SK-N-SH treated with all-trans-retinoic acid at 6 μM for 48 hours (cell line): ENCODE measurements at regions not wholly inside any gene's neighbourhood (a gene's known extent, or its start where the extent isn't known, plus 50 kb on each side); places are given as distances from the start of the nearest gene placed in this dataset.
A peak's percentile ranks its signal among the peaks of the same experiment; 100 is the strongest.

Experiments
- ATAC-seq: fragments of 200-7000 bp; cut with Tn5 transposase; 3 replicates; pipeline ENCODE4 v1.9.1; 2020; ENCODE audit warnings: mild to moderate bottlenecking, moderate library complexity
- ARNTL ChIP-seq: fragments of 450-650 bp; formaldehyde crosslinking; IDR thresholded peaks from 2 replicates; pipeline ENCODE4 v1.5.0; 2020; ENCODE audit warnings: low read depth, mild to moderate bottlenecking, moderate library complexity, borderline replicate concordance
- BACH2 ChIP-seq: fragments of 250-450 bp; sonication (Bioruptor Pico); IDR thresholded peaks from 2 replicates; pipeline ENCODE4 v1.9.0; 2021; ENCODE audit warnings: mild to moderate bottlenecking, borderline replicate concordance
- CSDC2 ChIP-seq: fragments of 250-450 bp; sonication (Bioruptor Pico); IDR thresholded peaks from 2 replicates; pipeline ENCODE4 v1.5.0; 2020; ENCODE audit warnings: mild to moderate bottlenecking, moderate library complexity
- ESRRG ChIP-seq: fragments of 250-450 bp; sonication (Bioruptor Pico); IDR thresholded peaks from 2 replicates; pipeline ENCODE4 v1.6.1; 2021; ENCODE audit warnings: mild to moderate bottlenecking
- GLIS3 ChIP-seq: fragments of 250-450 bp; sonication (Bioruptor Pico); IDR thresholded peaks from 2 replicates; pipeline ENCODE4 v1.5.0; 2020; ENCODE audit warnings: mild to moderate bottlenecking, moderate library complexity
- ISL1 ChIP-seq: fragments of 250-450 bp; sonication (Bioruptor Pico); IDR thresholded peaks from 2 replicates; pipeline ENCODE4 v2.1.2; 2022; ENCODE audit warnings: mild to moderate bottlenecking, moderate library complexity
- OSR1 ChIP-seq: fragments of 250-450 bp; sonication (Bioruptor Pico); IDR thresholded peaks from 2 replicates; pipeline ENCODE4 v1.8.0; 2022; ENCODE audit warnings: moderate library complexity, mild to moderate bottlenecking, inconsistent platforms
- PPARA ChIP-seq: fragments of 250-450 bp; sonication (Bioruptor Pico); IDR thresholded peaks from 2 replicates; pipeline ENCODE4 v1.5.0; 2020; ENCODE audit warnings: mild to moderate bottlenecking, borderline replicate concordance
- RARB ChIP-seq: fragments of 250-450 bp; sonication (Bioruptor Pico); IDR thresholded peaks from 2 replicates; pipeline ENCODE4 v1.8.0; 2021; ENCODE audit warnings: mild to moderate bottlenecking, moderate library complexity
- SNAI2 ChIP-seq: fragments of 250-450 bp; sonication (Bioruptor Pico); IDR thresholded peaks from 2 replicates; pipeline ENCODE4 v1.5.0; 2020; ENCODE audit warnings: mild to moderate bottlenecking, moderate library complexity
- TOX ChIP-seq: fragments of 250-450 bp; sonication (Bioruptor Pico); IDR thresholded peaks from 2 replicates; pipeline ENCODE4 v1.8.0; 2021; ENCODE audit warnings: mild to moderate bottlenecking, moderate library complexity, borderline replicate concordance
- ZC3H10 ChIP-seq: fragments of 250-450 bp; sonication (Bioruptor Pico); IDR thresholded peaks from 2 replicates; pipeline ENCODE4 v1.5.1; 2021; ENCODE audit warnings: mild to moderate bottlenecking, moderate library complexity
- ZFP3 ChIP-seq: fragments of 250-450 bp; sonication (Bioruptor Pico); IDR thresholded peaks from 2 replicates; pipeline ENCODE4 v1.5.0; 2020; ENCODE audit warnings: mild to moderate bottlenecking, moderate library complexity
- ZNF565 ChIP-seq: fragments of 450-650 bp; formaldehyde crosslinking; conservative IDR thresholded peaks from 2 replicates; pipeline ENCODE4 v1.5.0; 2020; ENCODE audit warnings: low read depth, mild to moderate bottlenecking, moderate library complexity
- ZNF70 ChIP-seq: fragments of 450-650 bp; formaldehyde crosslinking; IDR thresholded peaks from 2 replicates; pipeline ENCODE4 v1.5.0; 2020; ENCODE audit warnings: mild to moderate bottlenecking, moderate library complexity
- ZNF8 ChIP-seq: fragments of 450-650 bp; formaldehyde crosslinking; IDR thresholded peaks from 2 replicates; pipeline ENCODE4 v1.5.0; 2020; ENCODE audit warnings: mild to moderate bottlenecking, moderate library complexity
- TF ChIP-seq, protein P1 (sequence below): fragments of 250-450 bp; sonication (Bioruptor Pico); IDR thresholded peaks from 2 replicates; pipeline ENCODE4 v1.5.0; 2020; ENCODE audit warnings: mild to moderate bottlenecking, moderate library complexity
- TF ChIP-seq, protein P2 (sequence below): fragments of 250-450 bp; sonication (Bioruptor Pico); IDR thresholded peaks from 2 replicates; pipeline ENCODE4 v1.8.0; 2021; ENCODE audit warnings: low read depth, mild to moderate bottlenecking, moderate library complexity, borderline replicate concordance
- TF ChIP-seq, protein P3 (sequence below): fragments of 250-450 bp; sonication (Bioruptor Pico); IDR thresholded peaks from 2 replicates; pipeline ENCODE4 v1.8.0; 2020; ENCODE audit warnings: mild to moderate bottlenecking, moderate library complexity, borderline replicate concordance
- TF ChIP-seq, protein P4 (sequence below): fragments of 250-450 bp; sonication (Bioruptor Pico); IDR thresholded peaks from 2 replicates; pipeline ENCODE4 v1.5.1; 2020; ENCODE audit warnings: low read depth, mild to moderate bottlenecking, moderate library complexity

GRCh38 chr6:148164645-148165044, 178.0 kb upstream of the SASH1 start:
- TF ChIP-seq CSDC2 (CRISPR knock-in tag) = no peak
- TF ChIP-seq OSR1 (CRISPR knock-in tag) = no peak
- TF ChIP-seq, protein P1, sequence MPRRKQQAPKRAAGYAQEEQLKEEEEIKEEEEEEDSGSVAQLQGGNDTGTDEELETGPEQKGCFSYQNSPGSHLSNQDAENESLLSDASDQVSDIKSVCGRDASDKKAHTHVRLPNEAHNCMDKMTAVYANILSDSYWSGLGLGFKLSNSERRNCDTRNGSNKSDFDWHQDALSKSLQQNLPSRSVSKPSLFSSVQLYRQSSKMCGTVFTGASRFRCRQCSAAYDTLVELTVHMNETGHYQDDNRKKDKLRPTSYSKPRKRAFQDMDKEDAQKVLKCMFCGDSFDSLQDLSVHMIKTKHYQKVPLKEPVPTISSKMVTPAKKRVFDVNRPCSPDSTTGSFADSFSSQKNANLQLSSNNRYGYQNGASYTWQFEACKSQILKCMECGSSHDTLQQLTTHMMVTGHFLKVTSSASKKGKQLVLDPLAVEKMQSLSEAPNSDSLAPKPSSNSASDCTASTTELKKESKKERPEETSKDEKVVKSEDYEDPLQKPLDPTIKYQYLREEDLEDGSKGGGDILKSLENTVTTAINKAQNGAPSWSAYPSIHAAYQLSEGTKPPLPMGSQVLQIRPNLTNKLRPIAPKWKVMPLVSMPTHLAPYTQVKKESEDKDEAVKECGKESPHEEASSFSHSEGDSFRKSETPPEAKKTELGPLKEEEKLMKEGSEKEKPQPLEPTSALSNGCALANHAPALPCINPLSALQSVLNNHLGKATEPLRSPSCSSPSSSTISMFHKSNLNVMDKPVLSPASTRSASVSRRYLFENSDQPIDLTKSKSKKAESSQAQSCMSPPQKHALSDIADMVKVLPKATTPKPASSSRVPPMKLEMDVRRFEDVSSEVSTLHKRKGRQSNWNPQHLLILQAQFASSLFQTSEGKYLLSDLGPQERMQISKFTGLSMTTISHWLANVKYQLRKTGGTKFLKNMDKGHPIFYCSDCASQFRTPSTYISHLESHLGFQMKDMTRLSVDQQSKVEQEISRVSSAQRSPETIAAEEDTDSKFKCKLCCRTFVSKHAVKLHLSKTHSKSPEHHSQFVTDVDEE (CRISPR knock-in tag) = no peak
- TF ChIP-seq ARNTL (CRISPR knock-in tag) = no peak
- TF ChIP-seq SNAI2 (CRISPR knock-in tag) = no peak
- no peak for TF ChIP-seq GLIS3 (CRISPR knock-in tag)
- ATAC-seq = no peak

GRCh38 chr6:148166339-148166968, 176.2 kb upstream of the SASH1 start:
- ATAC-seq = peak; percentile 82
- TF ChIP-seq, protein P2, sequence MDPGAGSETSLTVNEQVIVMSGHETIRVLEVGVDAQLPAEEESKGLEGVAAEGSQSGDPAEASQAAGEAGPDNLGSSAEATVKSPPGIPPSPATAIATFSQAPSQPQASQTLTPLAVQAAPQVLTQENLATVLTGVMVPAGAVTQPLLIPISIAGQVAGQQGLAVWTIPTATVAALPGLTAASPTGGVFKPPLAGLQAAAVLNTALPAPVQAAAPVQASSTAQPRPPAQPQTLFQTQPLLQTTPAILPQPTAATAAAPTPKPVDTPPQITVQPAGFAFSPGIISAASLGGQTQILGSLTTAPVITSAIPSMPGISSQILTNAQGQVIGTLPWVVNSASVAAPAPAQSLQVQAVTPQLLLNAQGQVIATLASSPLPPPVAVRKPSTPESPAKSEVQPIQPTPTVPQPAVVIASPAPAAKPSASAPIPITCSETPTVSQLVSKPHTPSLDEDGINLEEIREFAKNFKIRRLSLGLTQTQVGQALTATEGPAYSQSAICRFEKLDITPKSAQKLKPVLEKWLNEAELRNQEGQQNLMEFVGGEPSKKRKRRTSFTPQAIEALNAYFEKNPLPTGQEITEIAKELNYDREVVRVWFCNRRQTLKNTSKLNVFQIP = no peak
- TF ChIP-seq ZNF565 (CRISPR knock-in tag) (no peak), OSR1 (CRISPR knock-in tag) (no peak), RARB (CRISPR knock-in tag) (no peak), ESRRG (CRISPR knock-in tag) (no peak), SNAI2 (CRISPR knock-in tag) (no peak), ZNF70 (CRISPR knock-in tag) (no peak), ARNTL (CRISPR knock-in tag) (no peak), ISL1 (no peak)
- TF ChIP-seq, protein P3, sequence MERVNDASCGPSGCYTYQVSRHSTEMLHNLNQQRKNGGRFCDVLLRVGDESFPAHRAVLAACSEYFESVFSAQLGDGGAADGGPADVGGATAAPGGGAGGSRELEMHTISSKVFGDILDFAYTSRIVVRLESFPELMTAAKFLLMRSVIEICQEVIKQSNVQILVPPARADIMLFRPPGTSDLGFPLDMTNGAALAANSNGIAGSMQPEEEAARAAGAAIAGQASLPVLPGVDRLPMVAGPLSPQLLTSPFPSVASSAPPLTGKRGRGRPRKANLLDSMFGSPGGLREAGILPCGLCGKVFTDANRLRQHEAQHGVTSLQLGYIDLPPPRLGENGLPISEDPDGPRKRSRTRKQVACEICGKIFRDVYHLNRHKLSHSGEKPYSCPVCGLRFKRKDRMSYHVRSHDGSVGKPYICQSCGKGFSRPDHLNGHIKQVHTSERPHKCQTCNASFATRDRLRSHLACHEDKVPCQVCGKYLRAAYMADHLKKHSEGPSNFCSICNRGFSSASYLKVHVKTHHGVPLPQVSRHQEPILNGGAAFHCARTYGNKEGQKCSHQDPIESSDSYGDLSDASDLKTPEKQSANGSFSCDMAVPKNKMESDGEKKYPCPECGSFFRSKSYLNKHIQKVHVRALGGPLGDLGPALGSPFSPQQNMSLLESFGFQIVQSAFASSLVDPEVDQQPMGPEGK (CRISPR knock-in tag) = no peak

GRCh38 chr6:148169706-148170105, 172.9 kb upstream of the SASH1 start:
- TF ChIP-seq RARB (CRISPR knock-in tag) (no peak), ZFP3 (CRISPR knock-in tag) (no peak), ARNTL (CRISPR knock-in tag) (no peak), PPARA (CRISPR knock-in tag) (no peak), OSR1 (CRISPR knock-in tag) (no peak), CSDC2 (CRISPR knock-in tag) (no peak), ZNF8 (no peak), BACH2 (CRISPR knock-in tag) (no peak), ZNF565 (CRISPR knock-in tag) (no peak)
- TF ChIP-seq, protein P2 = no peak
- no peak for ATAC-seq

GRCh38 chr6:148170286-148170685, 172.4 kb upstream of the SASH1 start:
- no peak for ATAC-seq
- TF ChIP-seq PPARA (CRISPR knock-in tag) = no peak
- TF ChIP-seq ZNF70 (CRISPR knock-in tag) = no peak
- no peak for TF ChIP-seq BACH2 (CRISPR knock-in tag)
- TF ChIP-seq ZFP3 (CRISPR knock-in tag) = no peak
- no peak for TF ChIP-seq ZC3H10 (CRISPR knock-in tag)
- no peak for TF ChIP-seq ISL1
- no peak for TF ChIP-seq ZNF8
- TF ChIP-seq, protein P4, sequence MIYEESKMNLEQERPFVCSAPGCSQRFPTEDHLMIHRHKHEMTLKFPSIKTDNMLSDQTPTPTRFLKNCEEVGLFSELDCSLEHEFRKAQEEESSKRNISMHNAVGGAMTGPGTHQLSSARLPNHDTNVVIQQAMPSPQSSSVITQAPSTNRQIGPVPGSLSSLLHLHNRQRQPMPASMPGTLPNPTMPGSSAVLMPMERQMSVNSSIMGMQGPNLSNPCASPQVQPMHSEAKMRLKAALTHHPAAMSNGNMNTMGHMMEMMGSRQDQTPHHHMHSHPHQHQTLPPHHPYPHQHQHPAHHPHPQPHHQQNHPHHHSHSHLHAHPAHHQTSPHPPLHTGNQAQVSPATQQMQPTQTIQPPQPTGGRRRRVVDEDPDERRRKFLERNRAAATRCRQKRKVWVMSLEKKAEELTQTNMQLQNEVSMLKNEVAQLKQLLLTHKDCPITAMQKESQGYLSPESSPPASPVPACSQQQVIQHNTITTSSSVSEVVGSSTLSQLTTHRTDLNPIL (CRISPR knock-in tag) = no peak
- no peak for TF ChIP-seq ESRRG (CRISPR knock-in tag)
- TF ChIP-seq, protein P1 (CRISPR knock-in tag) = no peak
- TF ChIP-seq TOX (CRISPR knock-in tag) = no peak
- no peak for TF ChIP-seq ARNTL (CRISPR knock-in tag)
- no peak for TF ChIP-seq OSR1 (CRISPR knock-in tag)
